ENCODE measurements at regions not wholly inside any gene's neighbourhood (a gene's known extent, or its start where the extent isn't known, plus 50 kb on each side); places are given as distances from the start of the nearest gene placed in this dataset.

DNA sequence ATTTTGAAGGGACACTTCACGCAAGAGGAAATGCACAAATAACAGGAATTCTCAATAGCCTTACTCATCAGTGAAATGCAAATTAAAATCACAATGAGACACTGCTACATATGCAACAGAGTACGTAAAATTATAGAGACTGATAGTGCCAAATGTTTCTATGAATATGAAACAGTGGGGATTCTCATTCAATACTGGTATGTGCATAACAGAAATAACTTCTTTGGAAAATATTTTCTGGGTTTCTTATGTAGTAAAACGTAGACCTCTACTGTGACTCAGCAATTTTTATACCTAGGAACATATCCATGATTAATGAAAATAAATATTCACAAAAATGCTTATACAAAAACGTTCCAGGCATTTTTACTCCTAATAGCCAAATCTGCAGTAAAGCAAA lies 1625.2 kb downstream of the MAT2B start:
- DNase-seq, result no peak
- no peaks in the 10 kb centered on the region for H3K36me3 ChIP-seq
- no peaks in the 10 kb centered on the region for H3K27me3 ChIP-seq (replicated peaks in 1 of 7)
- H3K4me1 ChIP-seq, result no peaks in the 10 kb centered on the region
- TF ChIP-seq POLR2A (IDR thresholded peaks at IDR 0.05) (no peak), POLR2AphosphoS5 (IDR thresholded peaks at IDR 0.05) (no peak)
- TF ChIP-seq, protein P1, sequence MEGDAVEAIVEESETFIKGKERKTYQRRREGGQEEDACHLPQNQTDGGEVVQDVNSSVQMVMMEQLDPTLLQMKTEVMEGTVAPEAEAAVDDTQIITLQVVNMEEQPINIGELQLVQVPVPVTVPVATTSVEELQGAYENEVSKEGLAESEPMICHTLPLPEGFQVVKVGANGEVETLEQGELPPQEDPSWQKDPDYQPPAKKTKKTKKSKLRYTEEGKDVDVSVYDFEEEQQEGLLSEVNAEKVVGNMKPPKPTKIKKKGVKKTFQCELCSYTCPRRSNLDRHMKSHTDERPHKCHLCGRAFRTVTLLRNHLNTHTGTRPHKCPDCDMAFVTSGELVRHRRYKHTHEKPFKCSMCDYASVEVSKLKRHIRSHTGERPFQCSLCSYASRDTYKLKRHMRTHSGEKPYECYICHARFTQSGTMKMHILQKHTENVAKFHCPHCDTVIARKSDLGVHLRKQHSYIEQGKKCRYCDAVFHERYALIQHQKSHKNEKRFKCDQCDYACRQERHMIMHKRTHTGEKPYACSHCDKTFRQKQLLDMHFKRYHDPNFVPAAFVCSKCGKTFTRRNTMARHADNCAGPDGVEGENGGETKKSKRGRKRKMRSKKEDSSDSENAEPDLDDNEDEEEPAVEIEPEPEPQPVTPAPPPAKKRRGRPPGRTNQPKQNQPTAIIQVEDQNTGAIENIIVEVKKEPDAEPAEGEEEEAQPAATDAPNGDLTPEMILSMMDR (IDR thresholded peaks at IDR 0.05 in 8 of 11, conservative IDR thresholded peaks at IDR 0.05 in 3 of 11), result no peak
- no peaks in the 10 kb centered on the region for H3K9me3 ChIP-seq
- WGBS, 5 donors, result 63 to 82% (median 74%) methylated on average over 4 of the region's 4 CpGs
- no peak overlapping the region for H3K27ac ChIP-seq
- H3K4me3 ChIP-seq, result no peak overlapping the region
- intact Hi-C loops (cut with DNase I; ENCODE audit: low total_unique reads), result no loop called here

DNA sequence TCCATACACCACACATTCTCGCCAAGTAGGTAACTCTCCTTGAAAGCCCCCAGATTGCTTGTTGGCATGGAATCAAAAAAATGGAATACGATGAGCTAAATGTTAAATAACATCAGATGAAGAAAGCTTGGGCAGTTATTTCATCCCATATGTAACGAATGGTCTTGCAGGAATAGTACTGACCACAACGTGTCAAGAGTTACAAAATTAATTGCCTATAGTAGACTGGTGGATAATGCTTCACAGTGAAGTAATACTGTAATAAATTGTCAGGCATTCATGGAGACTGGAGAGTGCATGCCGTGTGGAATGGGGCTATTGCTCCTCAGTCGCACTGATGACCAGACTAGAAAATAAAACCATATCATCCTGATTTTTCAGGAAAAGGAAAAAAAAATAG lies 1628.7 kb downstream of the MAT2B start:
- WGBS, 5 donors, result 56 to 79% (median 66%) methylated on average over 6 of the region's 6 CpGs
- TF ChIP-seq, protein P1 (IDR thresholded peaks at IDR 0.05 in 8 of 11, conservative IDR thresholded peaks at IDR 0.05 in 3 of 11), result no peak
- TF ChIP-seq POLR2AphosphoS5 (IDR thresholded peaks at IDR 0.05), result no peak
- TF ChIP-seq POLR2A (IDR thresholded peaks at IDR 0.05), result no peak
- intact Hi-C loops (cut with DNase I; ENCODE audit: low total_unique reads), result no loop called here
- Histone ChIP-seq H3K27me3 (replicated peaks in 1 of 7) (no peaks in the 10 kb centered on the region), H3K4me1 (no peaks in the 10 kb centered on the region), H3K9me3 (no peaks in the 10 kb centered on the region), H3K36me3 (no peaks in the 10 kb centered on the region), H3K27ac (no peak overlapping the region), H3K4me3 (no peak overlapping the region)
- DNase-seq, result no peak

DNA sequence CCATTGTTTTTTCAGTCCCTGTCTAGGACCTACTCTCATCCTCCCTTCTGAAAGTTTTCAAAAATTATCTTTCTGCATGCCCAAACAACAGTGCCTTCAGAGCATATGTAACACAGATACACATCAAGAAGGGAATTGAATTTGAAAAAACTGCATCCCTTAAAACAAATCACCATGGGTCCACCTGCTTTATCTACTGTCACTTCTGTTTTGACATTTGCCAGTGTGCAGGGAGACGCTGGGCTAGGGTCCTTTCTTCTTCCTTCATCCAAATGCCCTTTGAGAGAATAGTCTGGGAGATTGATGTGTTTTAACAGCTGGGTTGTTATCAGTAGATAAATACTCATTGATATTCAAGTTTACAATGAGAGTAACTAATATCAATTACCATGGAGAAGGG lies 1630.1 kb downstream of the MAT2B start:
- Histone ChIP-seq H3K27me3 (replicated peaks in 1 of 7) (no peaks in the 10 kb centered on the region), H3K36me3 (no peaks in the 10 kb centered on the region), H3K9me3 (no peaks in the 10 kb centered on the region), H3K4me3 (no peak overlapping the region), H3K27ac (no peak overlapping the region), H3K4me1 (no peaks in the 10 kb centered on the region)
- WGBS, 5 donors, result 38 to 68% (median 65%) methylated on average over 1 of the region's 1 CpG
- intact Hi-C loops (cut with DNase I; ENCODE audit: low total_unique reads), result no loop called here
- no peak for TF ChIP-seq POLR2A (IDR thresholded peaks at IDR 0.05)
- DNase-seq, result no peak

DNA sequence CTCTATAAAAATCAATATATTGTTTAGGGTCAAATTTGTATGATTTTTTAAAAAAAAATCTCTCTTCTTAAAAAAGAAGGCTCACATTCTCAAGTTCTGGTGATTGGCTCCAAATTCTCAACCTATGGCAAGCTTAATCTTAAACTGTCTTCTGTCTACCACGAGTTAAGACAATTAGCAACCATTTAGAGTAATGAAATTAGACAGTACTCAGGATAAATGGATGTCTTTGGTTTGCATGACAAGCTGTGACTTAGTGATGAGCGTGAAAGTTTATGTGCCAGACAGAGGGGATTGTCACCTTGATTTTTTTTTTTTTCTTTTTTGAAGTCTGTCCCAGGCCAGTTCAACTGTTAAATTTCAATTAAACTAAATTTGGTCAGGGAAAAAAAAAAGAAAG lies 1632.3 kb downstream of the MAT2B start:
- Histone ChIP-seq H3K27ac (no peak overlapping the region), H3K27me3 (replicated peaks in 1 of 7) (no peaks in the 10 kb centered on the region), H3K4me3 (no peak overlapping the region), H3K4me1 (no peaks in the 10 kb centered on the region), H3K9me3 (no peaks in the 10 kb centered on the region), H3K36me3 (no peaks in the 10 kb centered on the region)
- TF ChIP-seq, protein P1 (IDR thresholded peaks at IDR 0.05 in 8 of 11, conservative IDR thresholded peaks at IDR 0.05 in 3 of 11), result no peak
- TF ChIP-seq POLR2AphosphoS5 (IDR thresholded peaks at IDR 0.05) (no peak), POLR2A (IDR thresholded peaks at IDR 0.05) (no peak)
- no peak for DNase-seq
- intact Hi-C loops (cut with DNase I; ENCODE audit: low total_unique reads), result no loop called here
- 50 to 77% (median 63%) methylated on average over 2 of the region's 2 CpGs for WGBS, 5 donors

DNA sequence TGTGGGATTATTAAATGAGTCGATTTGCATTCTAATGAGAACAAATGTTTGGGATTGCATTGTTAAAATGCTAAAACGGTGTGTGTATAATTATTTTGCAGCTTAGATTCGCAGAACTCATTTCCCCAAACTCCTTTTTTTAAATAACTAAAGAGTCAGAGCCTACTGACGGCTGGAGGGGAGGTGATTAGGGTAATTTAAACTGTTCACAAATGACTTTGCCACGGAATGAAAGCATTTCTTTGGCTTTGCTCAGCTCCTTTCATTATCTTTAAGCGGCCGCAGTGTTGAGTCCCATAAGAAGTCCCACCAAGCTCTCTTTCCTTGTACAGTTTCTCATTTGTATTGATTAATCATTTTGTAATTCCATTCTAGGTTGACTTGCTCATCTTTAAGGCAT lies 1632.8 kb downstream of the MAT2B start:
- no peak for DNase-seq
- Histone ChIP-seq H3K27me3 (replicated peaks in 1 of 7) (no peaks in the 10 kb centered on the region), H3K36me3 (no peaks in the 10 kb centered on the region), H3K4me1 (no peaks in the 10 kb centered on the region), H3K4me3 (no peak overlapping the region), H3K9me3 (no peaks in the 10 kb centered on the region), H3K27ac (no peak overlapping the region)
- 54 to 77% (median 67%) methylated on average over 7 of the region's 7 CpGs for WGBS, 5 donors
- intact Hi-C loops (cut with DNase I; ENCODE audit: low total_unique reads), result no loop called here
- TF ChIP-seq POLR2AphosphoS5 (IDR thresholded peaks at IDR 0.05), result no peak
- TF ChIP-seq, protein P1 (IDR thresholded peaks at IDR 0.05 in 8 of 11, conservative IDR thresholded peaks at IDR 0.05 in 3 of 11), result no peak
- TF ChIP-seq POLR2A (IDR thresholded peaks at IDR 0.05), result no peak
